Peyer's patch (tissue), 4 donors: ENCODE measurements at regions not wholly inside any gene's neighbourhood (a gene's known extent, or its start where the extent isn't known, plus 50 kb on each side); places are given as distances from the start of the nearest gene placed in this dataset.

ENCODE experiments used
- DNase-seq, 3 donors: peaks; one replicate each; pipeline ENCODE4 v3.0.0-alpha.2; 2017 to 2019
- H3K27ac ChIP-seq, 4 donors: fragments of 200-600 bp; sonication (generic); one replicate each; pipeline ENCODE4 v1.5.1; 2016 to 2019
- H3K27me3 ChIP-seq, 2 donors: fragments of 200-600 bp; sonication (generic); one replicate each; pipeline ENCODE4 v1.5.1; 2019
- H3K36me3 ChIP-seq, 3 donors: fragments of 200-600 bp; sonication (generic); one replicate each; pipeline ENCODE4 v1.5.1; 2016 to 2019
- H3K4me1 ChIP-seq, 4 donors: fragments of 200-600 bp; sonication (generic); one replicate each; pipeline ENCODE4 v1.5.1; 2016 to 2019
- H3K4me3 ChIP-seq, 4 donors: fragments of 200-600 bp; sonication (generic); 1 replicate in 3 of 4; 2 replicates in 1 of 4; pipeline ENCODE4 v1.5.1; 2016 to 2019; ENCODE audit warnings: mild to moderate bottlenecking in 1 of 4
- H3K9me3 ChIP-seq, 4 donors: fragments of 200-600 bp; sonication (generic); one replicate each; pipeline ENCODE4 v1.5.1; 2016 to 2019; ENCODE audit warnings: mild to moderate bottlenecking in 1 of 4
- POLR2A ChIP-seq, 2 donors: fragments of 450-650 bp; IDR thresholded peaks; one replicate each; pipeline ENCODE4 v1.5.1; 2017; ENCODE audit warnings: antibody characterized with exemption in 2 of 2, mild to moderate bottlenecking in 2 of 2, moderate library complexity in 2 of 2
- TF ChIP-seq, protein P1 (sequence below), 6 experiments: fragments of 450-650 bp in 4 of 6; fragments of 200-600 bp in 2 of 6; sonication (generic) in 1 of 6; IDR thresholded peaks; one replicate each; pipeline ENCODE4 v1.5.1; 2017 to 2019; ENCODE audit warnings: antibody characterized with exemption in 6 of 6, mild to moderate bottlenecking in 3 of 6, moderate library complexity in 1 of 6

DNA sequence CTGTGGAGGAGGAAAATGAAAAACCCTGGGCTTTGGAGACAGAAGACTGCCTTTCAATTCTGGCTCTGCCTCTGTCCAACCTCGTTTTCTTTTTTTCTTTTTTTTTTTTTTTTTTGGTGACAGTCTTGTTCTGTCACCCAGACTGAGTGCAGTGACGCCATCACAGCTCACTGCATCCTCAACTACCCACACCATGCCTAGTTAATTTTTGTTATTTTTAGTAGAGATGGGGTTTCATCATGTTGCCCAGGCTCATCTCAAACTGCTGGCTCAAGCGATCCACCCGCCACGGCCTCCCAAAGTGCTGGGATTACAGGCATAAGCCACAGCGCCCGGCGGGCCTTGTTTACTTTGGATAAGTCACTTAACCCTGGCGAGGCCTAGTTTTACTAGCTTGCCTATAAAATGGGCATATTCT is 66.3 kb upstream of the SLC25A26 start:
- TF ChIP-seq, protein P1, sequence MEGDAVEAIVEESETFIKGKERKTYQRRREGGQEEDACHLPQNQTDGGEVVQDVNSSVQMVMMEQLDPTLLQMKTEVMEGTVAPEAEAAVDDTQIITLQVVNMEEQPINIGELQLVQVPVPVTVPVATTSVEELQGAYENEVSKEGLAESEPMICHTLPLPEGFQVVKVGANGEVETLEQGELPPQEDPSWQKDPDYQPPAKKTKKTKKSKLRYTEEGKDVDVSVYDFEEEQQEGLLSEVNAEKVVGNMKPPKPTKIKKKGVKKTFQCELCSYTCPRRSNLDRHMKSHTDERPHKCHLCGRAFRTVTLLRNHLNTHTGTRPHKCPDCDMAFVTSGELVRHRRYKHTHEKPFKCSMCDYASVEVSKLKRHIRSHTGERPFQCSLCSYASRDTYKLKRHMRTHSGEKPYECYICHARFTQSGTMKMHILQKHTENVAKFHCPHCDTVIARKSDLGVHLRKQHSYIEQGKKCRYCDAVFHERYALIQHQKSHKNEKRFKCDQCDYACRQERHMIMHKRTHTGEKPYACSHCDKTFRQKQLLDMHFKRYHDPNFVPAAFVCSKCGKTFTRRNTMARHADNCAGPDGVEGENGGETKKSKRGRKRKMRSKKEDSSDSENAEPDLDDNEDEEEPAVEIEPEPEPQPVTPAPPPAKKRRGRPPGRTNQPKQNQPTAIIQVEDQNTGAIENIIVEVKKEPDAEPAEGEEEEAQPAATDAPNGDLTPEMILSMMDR (IDR thresholded peaks at IDR 0.05): no peak
- no peak for TF ChIP-seq POLR2A (IDR thresholded peaks at IDR 0.05)
- H3K9me3 ChIP-seq: no peaks in the 10 kb centered on the region
- no peak for DNase-seq
- H3K27ac ChIP-seq: no peak overlapping the region
- H3K4me3 ChIP-seq: peak overlapping the region in 1 of 4 donors; percentile 11
- no peaks in the 10 kb centered on the region for H3K4me1 ChIP-seq
- no peaks in the 10 kb centered on the region for H3K36me3 ChIP-seq
- no peaks in the 10 kb centered on the region for H3K27me3 ChIP-seq

DNA sequence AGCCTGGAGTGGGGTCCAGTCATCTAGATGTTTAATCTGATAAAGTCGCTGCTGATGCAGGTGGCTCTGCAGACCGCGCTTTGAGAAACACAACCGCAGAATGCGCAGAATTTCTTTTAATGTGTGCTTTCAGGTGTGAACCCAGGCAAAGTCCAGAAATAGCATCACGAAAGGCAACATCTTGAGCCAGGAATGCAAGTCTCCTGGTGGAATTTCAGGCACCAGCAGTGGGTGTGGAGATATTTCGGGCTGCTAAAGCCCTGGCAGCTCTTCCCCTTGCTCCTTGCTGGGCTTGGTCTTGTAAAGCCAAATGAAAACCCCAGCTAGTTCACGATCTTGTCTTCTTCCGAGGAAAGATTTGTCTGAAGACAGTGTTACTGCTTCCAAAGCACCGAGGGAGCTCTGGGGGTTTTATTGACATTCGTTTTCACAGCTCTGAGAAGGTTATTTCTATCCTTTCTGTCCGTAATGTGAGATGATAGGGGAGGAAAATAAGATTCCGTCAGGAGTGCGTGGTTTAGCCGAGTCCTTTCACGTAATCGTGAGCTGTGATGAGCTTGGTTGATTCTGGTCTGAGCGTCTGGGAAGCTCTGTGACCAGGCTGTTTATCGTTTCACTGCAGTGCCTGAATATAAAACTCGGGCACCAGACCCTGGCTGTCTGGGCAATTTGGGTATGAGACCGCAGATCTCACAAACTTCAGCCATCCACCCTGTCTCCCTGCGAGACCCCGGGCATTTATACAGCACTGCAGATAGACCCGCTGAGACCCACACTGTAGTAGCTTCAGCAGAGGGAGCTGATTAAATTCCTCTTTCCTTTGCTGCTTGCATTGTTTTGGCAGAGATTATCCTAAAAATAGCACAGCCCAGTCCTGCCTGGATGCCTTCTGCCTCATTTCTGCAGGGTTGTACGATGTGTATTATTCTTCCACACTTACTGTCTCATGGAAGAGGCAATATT is 67.0 kb upstream of the SLC25A26 start:
- Histone ChIP-seq H3K4me3 (peak overlapping the region in 1 of 4 donors; percentile 11), H3K27ac (no peak overlapping the region)

DNA sequence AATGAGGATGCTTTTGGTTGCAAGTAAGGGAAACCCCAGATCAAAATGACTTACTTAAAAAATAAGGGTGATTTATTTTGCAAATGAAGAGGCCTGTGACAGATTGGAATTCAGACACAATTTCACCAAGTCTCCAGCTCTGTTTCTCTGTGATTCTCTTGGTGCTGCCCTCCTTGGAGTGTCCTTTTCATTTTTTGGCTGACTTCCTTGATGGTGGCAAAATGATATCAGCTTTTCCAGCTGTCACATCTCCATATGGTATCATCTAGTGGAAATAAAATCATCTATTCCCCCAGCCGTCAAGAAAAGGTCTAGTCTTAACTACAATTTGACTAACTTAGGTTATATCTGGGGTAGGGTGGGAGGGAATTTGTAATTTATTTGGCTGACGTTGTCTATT is 68.5 kb upstream of the SLC25A26 start:
- Histone ChIP-seq H3K4me1 (no peaks in the 10 kb centered on the region), H3K27ac (no peak overlapping the region), H3K36me3 (no peaks in the 10 kb centered on the region), H3K4me3 (no peak overlapping the region), H3K27me3 (no peaks in the 10 kb centered on the region), H3K9me3 (no peaks in the 10 kb centered on the region)
- no peak for DNase-seq
- TF ChIP-seq, protein P1 (IDR thresholded peaks at IDR 0.05): no peak
- TF ChIP-seq POLR2A (IDR thresholded peaks at IDR 0.05): no peak

More for the DNA sequence above, 67.0 kb upstream of the SLC25A26 start:
- H3K27me3 ChIP-seq: no peaks in the 10 kb centered on the region
- H3K9me3 ChIP-seq: no peaks in the 10 kb centered on the region
- no peaks in the 10 kb centered on the region for H3K4me1 ChIP-seq
- no peaks in the 10 kb centered on the region for H3K36me3 ChIP-seq
- no peak for DNase-seq
- no peak for TF ChIP-seq POLR2A (IDR thresholded peaks at IDR 0.05)
- TF ChIP-seq, protein P1 (IDR thresholded peaks at IDR 0.05): no peak

- TF ChIP-seq, protein P1 (IDR thresholded peaks at IDR 0.05): no peak
- TF ChIP-seq POLR2A (IDR thresholded peaks at IDR 0.05): no peak
- Histone ChIP-seq H3K4me1 (no peaks in the 10 kb centered on the region), H3K4me3 (no peak overlapping the region), H3K27ac (no peak overlapping the region), H3K27me3 (no peaks in the 10 kb centered on the region), H3K36me3 (no peaks in the 10 kb centered on the region), H3K9me3 (no peaks in the 10 kb centered on the region)
- no peak for DNase-seq
Observed at GRCh38 chr3:66150977-66151376, 69.8 kb upstream of the SLC25A26 start.

- H3K4me1 ChIP-seq: no peaks in the 10 kb centered on the region
- H3K9me3 ChIP-seq: no peaks in the 10 kb centered on the region
- no peaks in the 10 kb centered on the region for H3K27me3 ChIP-seq
- H3K27ac ChIP-seq: no peak overlapping the region
- TF ChIP-seq POLR2A (IDR thresholded peaks at IDR 0.05): no peak
- TF ChIP-seq, protein P1 (IDR thresholded peaks at IDR 0.05): peak in 2 of 6 experiments; percentile 23 to 25
- H3K36me3 ChIP-seq: no peaks in the 10 kb centered on the region
- H3K4me3 ChIP-seq: no peak overlapping the region
- DNase-seq: no peak
Observed at GRCh38 chr3:66149269-66149668, 71.5 kb upstream of the SLC25A26 start.
